HEK293 (cell line): ENCODE measurements at regions not wholly inside any gene's neighbourhood (a gene's known extent, or its start where the extent isn't known, plus 50 kb on each side); places are given as distances from the start of the nearest gene placed in this dataset.

ENCODE experiments used
- CTCF ChIA-PET: fragments of 350-600 bp; formaldehyde crosslinking; extraction: SDS; loops from one replicate; lab custom pipeline; 2021; ENCODE audit warnings: antibody characterized with exemption; lab: Yijun Ruan, JAX
- POLR2A ChIA-PET: fragments of 300-600 bp; formaldehyde crosslinking; extraction: SDS; loops from one replicate; lab custom pipeline; 2020; ENCODE audit warnings: antibody characterized with exemption, inconsistent platforms; lab: Yijun Ruan, JAX
- H3K27ac ChIP-seq: fragments of 200-500 bp; sonication (Bioruptor generic); 2 replicates; pipeline ENCODE4 v1.5.1; 2014; ENCODE audit warnings: low read depth, low read length, control low read depth, inconsistent platforms; ENCODE audit errors: extremely low read depth
- H3K36me3 ChIP-seq, 2 experiments: fragments of 200-500 bp in 1 of 2; sonication (Bioruptor generic) in 1 of 2; 1 replicate in 1 of 2; 2 replicates in 1 of 2; pipeline ENCODE4 v1.5.1; 2014 to 2017; ENCODE audit warnings: inconsistent platforms in 2 of 2, low read length in 2 of 2; ENCODE audit not compliant: control insufficient read depth in 2 of 2, insufficient read depth in 1 of 2
- H3K4me1 ChIP-seq: fragments of 200-500 bp; sonication (Bioruptor generic); 2 replicates; pipeline ENCODE4 v1.5.1; 2014; ENCODE audit warnings: mild to moderate bottlenecking, low read length, inconsistent platforms; ENCODE audit not compliant: control insufficient read depth, insufficient read depth
- H3K4me3 ChIP-seq: 2 replicates; pipeline ENCODE4 v1.5.1; 2011; ENCODE audit warnings: low read depth, mild to moderate bottlenecking, control low read depth, low read length, moderate library complexity
- H3K9me3 ChIP-seq: fragments of 200-500 bp; sonication (Bioruptor generic); 2 replicates; pipeline ENCODE4 v1.5.1; 2014; ENCODE audit warnings: low read depth, low read length, inconsistent platforms; ENCODE audit not compliant: control insufficient read depth, insufficient read depth
- BCL11A ChIP-seq: fragments of 450-650 bp; formaldehyde crosslinking; IDR thresholded peaks from 2 replicates; pipeline ENCODE4 v1.5.1; 2016; ENCODE audit warnings: low read depth, missing biosample characterization, missing genetic modification characterization
- GLIS1 ChIP-seq: fragments of 450-650 bp; formaldehyde crosslinking; IDR thresholded peaks from 2 replicates; pipeline ENCODE4 v1.5.1; 2016; ENCODE audit warnings: missing biosample characterization, missing genetic modification characterization
- GLIS2 ChIP-seq: fragments of 450-650 bp; formaldehyde crosslinking; IDR thresholded peaks from 2 replicates; pipeline ENCODE4 v1.5.1; 2016; ENCODE audit warnings: missing biosample characterization, missing genetic modification characterization
- HOXC10 ChIP-seq: sonication (generic); formaldehyde crosslinking; IDR thresholded peaks from 2 replicates; pipeline ENCODE4 v1.8.1; 2023; ENCODE audit warnings: mild to moderate bottlenecking, missing genetic modification reagents
- KLF10 ChIP-seq: fragments of 450-650 bp; IDR thresholded peaks from 2 replicates; pipeline ENCODE4 v1.5.1; 2018; ENCODE audit warnings: missing biosample characterization, mild to moderate bottlenecking, missing genetic modification characterization
- PRDM4 ChIP-seq: fragments of 450-650 bp; formaldehyde crosslinking; IDR thresholded peaks from 2 replicates; pipeline ENCODE4 v1.5.1; 2017; ENCODE audit warnings: missing biosample characterization, missing genetic modification characterization
- REST ChIP-seq: fragments of 450-650 bp; formaldehyde crosslinking; IDR thresholded peaks from 2 replicates; pipeline ENCODE4 v1.5.1; 2016; ENCODE audit warnings: missing biosample characterization, missing genetic modification characterization
- SALL2 ChIP-seq: fragments of 450-650 bp; formaldehyde crosslinking; IDR thresholded peaks from 2 replicates; pipeline ENCODE4 v1.5.0; 2017; ENCODE audit warnings: missing biosample characterization, mild to moderate bottlenecking, missing genetic modification characterization, borderline replicate concordance
- SP2 ChIP-seq: fragments of 450-650 bp; formaldehyde crosslinking; IDR thresholded peaks from 2 replicates; pipeline ENCODE4 v1.5.1; 2016; ENCODE audit warnings: missing biosample characterization, missing genetic modification characterization
- ZBTB17 ChIP-seq: fragments of 450-650 bp; formaldehyde crosslinking; IDR thresholded peaks from 2 replicates; pipeline ENCODE4 v1.5.1; 2016; ENCODE audit warnings: missing biosample characterization, missing genetic modification characterization
- ZEB2 ChIP-seq: fragments of 450-650 bp; formaldehyde crosslinking; IDR thresholded peaks from 2 replicates; pipeline ENCODE4 v1.5.1; 2016; ENCODE audit warnings: missing biosample characterization, missing genetic modification characterization
- ZNF112 ChIP-seq: fragments of 450-650 bp; formaldehyde crosslinking; IDR thresholded peaks from 2 replicates; pipeline ENCODE4 v1.5.0; 2017; ENCODE audit warnings: missing biosample characterization, missing genetic modification characterization
- ZNF146 ChIP-seq: fragments of 450-650 bp; formaldehyde crosslinking; IDR thresholded peaks from 2 replicates; pipeline ENCODE4 v1.5.1; 2016; ENCODE audit warnings: missing biosample characterization, missing genetic modification characterization
- ZNF184 ChIP-seq: fragments of 450-650 bp; IDR thresholded peaks from 2 replicates; pipeline ENCODE4 v1.5.1; 2018; ENCODE audit warnings: missing biosample characterization, mild to moderate bottlenecking, missing genetic modification characterization
- ZNF202 ChIP-seq: fragments of 450-650 bp; formaldehyde crosslinking; IDR thresholded peaks from 2 replicates; pipeline ENCODE4 v1.5.1; 2016; ENCODE audit warnings: missing biosample characterization, missing genetic modification characterization, borderline replicate concordance
- ZNF280D ChIP-seq: fragments of 450-650 bp; formaldehyde crosslinking; IDR thresholded peaks from 2 replicates; pipeline ENCODE4 v1.5.1; 2016; ENCODE audit warnings: missing biosample characterization, missing genetic modification characterization
- ZNF354C ChIP-seq: fragments of 450-650 bp; formaldehyde crosslinking; IDR thresholded peaks from 2 replicates; pipeline ENCODE4 v1.5.1; 2016; ENCODE audit warnings: missing biosample characterization, missing genetic modification characterization, low read depth, borderline replicate concordance
- ZNF513 ChIP-seq: fragments of 450-650 bp; IDR thresholded peaks from 2 replicates; pipeline ENCODE4 v1.5.1; 2018; ENCODE audit warnings: missing biosample characterization, missing genetic modification characterization
- ZNF529 ChIP-seq: fragments of 450-650 bp; formaldehyde crosslinking; IDR thresholded peaks from 2 replicates; pipeline ENCODE4 v1.5.1; 2017; ENCODE audit warnings: missing genetic modification characterization, missing biosample characterization; ENCODE audit not compliant: insufficient replicate concordance
- ZNF621 ChIP-seq: fragments of 450-650 bp; formaldehyde crosslinking; IDR thresholded peaks from 2 replicates; pipeline ENCODE4 v1.5.1; 2017; ENCODE audit warnings: missing biosample characterization, missing genetic modification characterization
- ZNF660 ChIP-seq: fragments of 450-650 bp; IDR thresholded peaks from 2 replicates; pipeline ENCODE4 v1.5.1; 2018; ENCODE audit warnings: missing biosample characterization, mild to moderate bottlenecking, missing genetic modification characterization
- ZSCAN16 ChIP-seq: fragments of 450-650 bp; formaldehyde crosslinking; IDR thresholded peaks from 2 replicates; pipeline ENCODE4 v1.5.1; 2016; ENCODE audit warnings: missing biosample characterization, missing genetic modification characterization

- TF ChIP-seq REST (no peak), ZNF354C (tag by site-specific recombination) (no peak), ZNF112 (tag by site-specific recombination) (no peak), ZNF146 (tag by site-specific recombination) (no peak), KLF10 (no peak), ZBTB17 (tag by site-specific recombination) (no peak), HOXC10 (CRISPR knock-in tag) (no peak), GLIS2 (tag by site-specific recombination) (no peak), ZNF660 (tag by site-specific recombination) (no peak), ZEB2 (tag by site-specific recombination) (no peak), ZNF529 (tag by site-specific recombination) (no peak)
Measured at GRCh38 chr18:70641156-70641775, 352.4 kb downstream of the SOCS6 start (continued).

GRCh38 chr18:70640336-70640887 is 351.6 kb downstream of the SOCS6 start:
- Histone ChIP-seq H3K4me1 (no peaks in the 10 kb centered on the region), H3K9me3 (no peaks in the 10 kb centered on the region), H3K4me3 (no peak overlapping the region), H3K36me3 (no peaks in the 10 kb centered on the region), H3K27ac (no peak overlapping the region)
- ChIA-PET POLR2A (no interaction called here), CTCF (no interaction called here)
- TF ChIP-seq ZNF513 (tag by site-specific recombination) (no peak), ZNF529 (tag by site-specific recombination) (no peak), ZNF202 (tag by site-specific recombination) (no peak), ZNF621 (tag by site-specific recombination) (no peak), SALL2 (no peak), GLIS1 (tag by site-specific recombination) (no peak), SP2 (tag by site-specific recombination) (no peak), HOXC10 (CRISPR knock-in tag) (no peak), ZSCAN16 (tag by site-specific recombination) (no peak), BCL11A (tag by site-specific recombination) (no peak), ZNF354C (tag by site-specific recombination) (no peak), PRDM4 (tag by site-specific recombination) (no peak), ZNF184 (tag by site-specific recombination) (no peak), ZNF280D (tag by site-specific recombination) (no peak)
- TF ChIP-seq, all 188 proteins: peak for 0
